NCI-H345 (cell line): ENCODE measurements at regions not wholly inside any gene's neighbourhood (a gene's known extent, or its start where the extent isn't known, plus 50 kb on each side); places are given as distances from the start of the nearest gene placed in this dataset.
"Not testable (repeated sequence)": the region's sequence is repeated elsewhere in the genome, so short reads cannot be mapped to it uniquely, and the experiment has no call there.

Source experiments
- DNase-seq: peaks from one replicate; lab custom pipeline; 2025; lab: John Stamatoyannopoulos, UW

- no peak for DNase-seq
Observed at GRCh38 chr5:171542525-171543140, 123.2 kb downstream of the FGF18 start.

GRCh38 chr5:171543148-171543815, 123.8 kb downstream of the FGF18 start:
- DNase-seq, result no peak

- DNase-seq, result no peak
Observed at GRCh38 chr5:171544913-171545765, 125.7 kb downstream of the FGF18 start.

DNA sequence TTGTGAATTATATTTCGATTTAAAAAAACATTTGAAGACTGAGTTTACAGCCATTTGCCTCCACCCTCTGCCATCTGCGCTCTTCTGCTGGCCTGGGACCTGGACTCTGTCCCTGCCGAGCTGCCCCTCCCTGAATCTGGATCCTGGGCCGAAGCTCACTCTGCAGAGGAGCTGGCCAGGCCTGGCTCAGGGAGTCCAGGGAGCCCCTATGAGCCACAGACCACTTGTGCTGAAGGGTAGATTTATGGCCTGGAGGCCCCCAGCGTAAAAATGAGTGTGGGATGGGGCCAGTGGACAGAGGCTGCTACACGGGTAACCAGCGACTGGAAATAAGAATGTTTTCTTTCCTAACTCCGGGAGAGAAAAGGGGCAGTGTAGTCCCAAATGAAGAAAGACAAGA, 129.8 kb downstream of the FGF18 start:
- no peak for DNase-seq

DNA sequence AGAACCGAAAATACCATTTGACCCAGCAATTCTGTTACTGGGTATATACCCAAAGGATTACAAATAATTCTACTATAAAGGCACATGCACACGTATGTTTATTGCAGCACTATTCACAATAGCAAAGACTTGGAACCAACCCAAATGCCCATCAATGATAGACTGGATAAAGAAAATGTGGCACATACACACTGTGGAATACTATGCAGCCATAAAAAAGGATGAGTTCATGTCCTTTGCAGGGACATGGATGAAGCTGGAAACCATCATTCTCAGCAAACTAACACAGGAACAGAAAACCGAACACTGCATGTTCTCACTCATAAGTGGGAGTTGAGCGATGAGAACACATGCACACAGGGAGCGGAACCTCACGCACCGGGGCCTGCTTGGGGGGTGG, 134.4 kb downstream of the FGF18 start:
- not testable (repeated sequence) for DNase-seq

- no peak for DNase-seq
Observed at GRCh38 chr5:171555160-171555559, 135.7 kb downstream of the FGF18 start.

DNA sequence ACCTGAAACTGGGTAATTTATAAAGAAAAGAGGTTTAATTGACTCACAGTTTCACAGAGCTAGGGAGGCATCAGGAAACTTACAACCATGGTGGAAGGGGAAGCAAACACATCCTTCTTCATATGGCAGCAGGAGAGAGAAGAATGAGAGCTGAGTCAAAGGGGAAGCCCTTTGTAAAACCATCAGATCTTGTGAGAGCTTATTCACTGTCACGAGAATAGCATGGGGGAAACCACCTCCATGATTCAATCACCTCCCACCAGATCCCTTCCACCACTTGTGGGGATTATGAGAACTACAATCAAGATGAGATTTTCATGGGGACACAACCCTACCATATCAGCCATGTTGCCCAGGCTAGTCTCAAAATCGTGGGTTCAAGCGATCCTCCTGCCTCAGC, 143.4 kb downstream of the FGF18 start:
- no peak for DNase-seq

DNA sequence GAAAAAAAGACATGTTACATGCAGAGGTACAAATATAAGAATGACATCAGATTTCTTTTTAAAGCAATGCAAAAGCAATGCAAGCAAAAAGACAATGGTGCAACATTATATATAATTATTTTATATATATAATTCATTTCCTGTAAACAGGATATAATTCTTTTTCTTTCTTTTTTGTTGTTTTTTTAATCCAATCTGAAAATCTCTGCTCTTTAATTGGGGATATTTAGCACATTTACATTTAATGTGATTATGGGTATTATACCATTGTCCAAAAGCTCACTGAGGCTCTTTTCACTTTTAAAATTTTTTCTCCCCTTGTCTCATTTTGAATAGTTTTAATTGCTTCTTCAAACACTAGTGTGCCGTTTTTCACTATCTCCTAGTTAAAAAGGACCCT, 148.9 kb downstream of the FGF18 start:
- DNase-seq, result no peak

DNA sequence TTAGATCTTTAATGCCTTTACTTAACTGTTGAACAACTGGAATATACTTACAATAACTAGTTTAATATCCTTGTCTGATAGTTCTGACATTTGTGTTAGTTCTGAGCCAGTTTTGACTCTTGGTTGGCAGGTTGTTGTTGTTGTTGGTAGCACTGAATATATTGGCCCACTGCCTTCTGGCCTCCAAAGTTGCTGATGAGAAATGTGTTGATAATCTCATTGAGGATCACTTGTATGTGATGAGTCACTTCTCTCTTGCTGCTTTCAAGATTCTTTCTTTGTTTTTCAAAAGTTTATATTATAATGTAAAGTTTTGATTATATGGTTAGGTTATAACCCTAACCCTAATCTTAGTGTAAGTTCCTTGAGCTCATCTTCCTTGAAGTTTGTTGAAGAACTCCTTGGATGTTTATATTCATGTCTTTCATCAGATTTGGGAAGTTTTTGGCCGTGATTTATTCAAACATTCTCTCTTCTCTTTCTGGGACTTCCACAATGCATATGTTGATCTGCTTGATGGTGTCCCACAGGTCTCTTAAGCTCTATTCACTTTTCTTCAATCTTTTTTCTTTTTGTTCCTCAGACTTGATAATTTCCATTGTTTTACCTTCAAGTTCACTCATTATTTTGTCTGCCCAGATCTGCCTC, 149.7 kb downstream of the FGF18 start:
- no peak for DNase-seq

GRCh38 chr5:171570244-171570825, 150.9 kb downstream of the FGF18 start:
- DNase-seq, result no peak

GRCh38 chr5:171571663-171572062, 152.2 kb downstream of the FGF18 start:
- DNase-seq, result no peak

DNA sequence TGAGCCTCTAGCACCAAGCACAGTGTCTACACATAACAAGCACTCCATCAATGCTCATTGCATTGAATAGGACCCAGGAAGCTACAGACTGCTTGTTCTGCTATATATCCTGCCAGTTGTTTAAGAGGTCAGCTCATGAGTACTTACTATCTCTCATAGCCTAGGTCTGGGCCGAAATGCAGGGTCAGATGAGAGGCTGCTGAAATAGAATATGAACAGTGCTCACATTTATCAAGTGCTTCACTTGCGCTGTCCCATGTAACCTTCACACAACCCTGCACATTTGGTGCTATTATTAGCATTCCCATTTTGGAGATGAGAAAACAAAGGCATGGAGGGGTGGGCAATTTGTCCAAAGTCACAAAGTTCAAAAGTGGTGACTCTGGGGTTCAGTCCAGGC, 153.6 kb downstream of the FGF18 start:
- DNase-seq, result no peak

DNA sequence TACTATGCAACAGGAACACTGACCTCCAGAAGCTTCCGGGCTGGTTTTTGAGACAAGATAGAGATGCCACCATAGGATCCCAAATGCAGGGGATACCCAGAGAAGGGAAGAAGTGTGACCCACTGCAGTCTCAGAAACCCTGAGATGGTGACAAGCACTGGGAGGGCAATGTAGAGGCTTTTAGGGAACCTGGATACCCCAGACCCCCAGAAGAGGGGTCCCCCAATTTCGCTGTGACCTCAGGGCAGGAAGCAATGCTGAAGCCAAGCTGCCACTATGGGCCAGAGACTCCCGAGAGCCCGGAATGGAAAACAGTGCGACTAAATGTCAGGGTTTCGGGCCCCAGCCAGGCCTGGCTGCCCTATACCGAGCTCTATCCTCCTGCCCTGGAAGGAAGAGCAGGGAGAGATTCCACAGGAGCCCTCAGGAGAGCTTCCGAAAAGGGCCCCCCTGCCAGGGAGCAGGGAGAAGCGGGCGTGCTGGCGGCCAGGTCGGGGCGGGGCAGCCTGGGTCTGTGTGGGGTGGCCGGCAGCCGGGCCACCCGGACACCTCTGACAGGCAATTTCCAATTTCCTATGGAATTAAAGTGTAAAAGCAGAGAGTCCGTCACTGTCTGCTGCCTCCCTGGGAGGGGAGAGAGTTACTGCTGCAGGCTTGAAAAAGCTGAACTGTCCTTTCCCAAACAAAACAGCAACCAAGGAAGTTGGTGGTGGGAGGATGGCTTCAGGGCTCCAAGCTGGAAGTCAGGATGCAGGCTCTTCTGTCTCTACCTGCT, 154.2 kb downstream of the FGF18 start:
- no peak for DNase-seq

- no peak for DNase-seq
Observed at GRCh38 chr5:171574376-171574775, 154.9 kb downstream of the FGF18 start.

- no peak for DNase-seq
Observed at GRCh38 chr5:171575386-171575785, 155.9 kb downstream of the FGF18 start.

DNA sequence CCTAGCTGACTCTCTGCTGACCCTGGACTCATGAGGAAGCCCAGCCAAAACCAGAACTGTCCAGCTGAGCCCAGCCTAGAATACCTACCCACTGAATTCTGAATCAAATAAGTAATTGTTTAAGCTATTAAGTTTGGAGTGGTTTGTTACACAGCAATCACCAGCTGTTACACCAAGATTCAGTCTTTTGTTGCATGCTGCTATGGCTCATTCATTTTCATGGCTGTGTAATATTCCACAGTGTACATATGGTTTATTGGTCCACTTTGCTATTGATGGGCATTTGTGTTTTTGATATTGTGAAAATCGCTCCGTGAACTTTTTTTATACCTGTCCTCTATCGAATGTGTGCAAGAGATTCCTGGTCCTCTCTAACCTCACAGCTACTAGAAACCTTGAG, 156.4 kb downstream of the FGF18 start:
- no peak for DNase-seq

DNA sequence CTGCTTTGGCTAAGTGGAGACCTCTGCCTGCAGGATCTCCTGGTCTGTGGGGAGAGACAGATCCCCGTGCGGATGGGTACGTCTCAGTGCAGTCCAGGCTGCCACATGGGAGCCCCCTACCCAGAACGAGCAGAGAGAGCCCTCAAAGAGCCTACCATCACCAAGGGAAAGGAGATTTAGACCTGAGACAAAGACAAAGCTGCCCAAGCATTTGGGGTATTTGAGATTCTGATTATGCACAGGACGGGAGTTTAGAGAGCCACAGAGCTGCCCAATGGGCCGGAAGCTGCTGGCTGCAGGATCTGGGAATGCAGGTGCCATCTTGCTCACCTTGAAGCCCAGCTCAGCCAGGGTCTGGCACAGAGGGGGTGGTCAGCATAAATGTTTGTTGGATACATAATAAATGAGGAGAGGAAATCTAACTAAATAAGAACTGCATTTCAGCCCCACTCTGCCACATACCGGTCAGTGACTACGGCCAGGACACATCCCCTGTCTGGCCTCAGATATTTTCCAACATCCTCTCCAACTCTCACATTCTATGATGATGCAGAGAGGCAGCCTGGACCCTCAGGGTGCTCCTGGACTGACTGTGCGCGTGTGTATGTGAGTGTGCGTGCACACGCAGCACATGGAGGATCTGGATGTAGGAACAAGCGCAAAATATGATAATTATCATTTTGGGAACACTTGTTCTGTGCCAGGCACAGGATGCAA, 157.8 kb downstream of the FGF18 start:
- DNase-seq, result no peak

- DNase-seq, result no peak
Observed at GRCh38 chr5:171578049-171578828, 158.8 kb downstream of the FGF18 start.

DNA sequence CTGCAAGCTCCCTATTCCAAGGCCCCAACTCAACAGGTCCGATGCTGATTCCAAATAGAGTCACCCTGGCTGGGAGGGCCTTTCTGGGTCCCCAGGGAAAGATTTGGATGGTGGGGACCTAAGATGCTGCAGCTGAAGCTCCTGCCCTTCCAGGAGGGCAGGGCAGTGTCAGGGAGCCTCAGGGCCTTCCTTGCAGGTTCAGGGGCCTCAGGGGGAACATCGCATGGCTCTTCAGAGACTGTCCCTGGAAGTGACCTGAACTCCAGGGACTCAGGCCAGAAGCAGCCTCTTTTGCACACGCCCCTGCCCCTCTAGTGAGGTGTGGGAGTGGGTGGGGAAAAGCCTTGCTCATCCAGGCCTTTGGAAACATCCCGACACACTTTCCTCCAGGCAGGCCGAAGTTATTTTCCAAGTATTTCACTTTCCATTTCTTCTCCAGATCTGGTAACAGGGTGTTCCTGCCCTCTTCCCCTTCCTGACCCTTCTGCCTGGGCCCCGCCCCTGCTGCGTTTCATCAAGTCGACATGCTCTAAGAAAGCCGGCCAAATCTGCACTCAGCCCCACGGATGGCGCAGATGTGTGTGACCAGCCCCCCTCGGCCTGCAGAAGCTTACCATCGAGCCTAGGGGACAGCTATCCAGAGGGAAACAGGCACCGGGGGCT, 159.5 kb downstream of the FGF18 start:
- no peak for DNase-seq
